Kidney (tissue), 13 donors: ENCODE measurements at regions not wholly inside any gene's neighbourhood (a gene's known extent, or its start where the extent isn't known, plus 50 kb on each side); places are given as distances from the start of the nearest gene placed in this dataset.

Experiments used
- DNase-seq, 5 donors: peaks; one replicate each; pipeline ENCODE4 v3.0.0-alpha.2; 2013 to 2020
- FAIRE-seq: peaks from 2 replicates; lab custom pipeline; 2012; peaks lifted over from hg19 to GRCh38; lab: Jason Lieb, UNC
- H3K27ac ChIP-seq, 2 donors: one replicate each; pipeline ENCODE4 v1.7.0; 2013; ENCODE audit warnings: low read depth in 2 of 2, low read length in 2 of 2, inconsistent platforms in 1 of 2
- H3K27me3 ChIP-seq: one replicate; pipeline ENCODE4 v1.7.1; 2013; ENCODE audit warnings: low read length, inconsistent platforms; ENCODE audit not compliant: control insufficient read depth, insufficient read depth
- H3K36me3 ChIP-seq, 3 donors: one replicate each; pipeline versions ENCODE4 v1.7.0 to v1.7.1; 2013; ENCODE audit warnings: low read length in 3 of 3, control low read depth in 1 of 3, inconsistent platforms in 1 of 3; ENCODE audit not compliant: insufficient read depth in 3 of 3, control insufficient read depth in 2 of 3
- H3K4me1 ChIP-seq, 3 donors: one replicate each; pipeline versions ENCODE4 v1.7.0 to v1.7.1; 2013; ENCODE audit warnings: low read length in 3 of 3, inconsistent platforms in 1 of 3, low read depth in 1 of 3; ENCODE audit not compliant: control insufficient read depth in 2 of 3, insufficient read depth in 2 of 3
- H3K4me3 ChIP-seq, 3 donors: one replicate each; pipeline versions ENCODE4 v1.7.0 to v1.8.1; 2013; ENCODE audit warnings: low read length in 3 of 3, control low read depth in 1 of 3, inconsistent platforms in 1 of 3
- H3K9ac ChIP-seq, 3 donors: one replicate each; pipeline versions ENCODE4 v1.7.0 to v1.7.1; 2013; ENCODE audit warnings: low read length in 3 of 3, control low read depth in 1 of 3, inconsistent platforms in 1 of 3
- H3K9me3 ChIP-seq, 3 donors: one replicate each; pipeline versions ENCODE4 v1.7.0 to v1.7.1; 2013; ENCODE audit warnings: low read length in 3 of 3, control low read depth in 1 of 3, inconsistent platforms in 1 of 3; ENCODE audit not compliant: control insufficient read depth in 2 of 3, insufficient read depth in 1 of 3
- intact Hi-C: fragments of 100-400 bp; cut with DNase I; formaldehyde crosslinking; loops from one replicate; pipeline ENCODE4 v1.11.1; 2022
- TF ChIP-seq, protein P1 (sequence below): IDR thresholded peaks from 3 replicates; pipeline ENCODE4 v1.5.1; 2012; ENCODE audit warnings: mild to moderate bottlenecking, moderate library complexity, borderline replicate concordance; ENCODE audit not compliant: insufficient read depth; ENCODE audit errors: extremely low read depth
- donor health status: control.
- donor health status: control.
- donor health status: control.
- donor health status: control.
- donor health status: control.
- donor health status: DM: yes; HTN: yes; CAD: no.
- donor health status: Normal renal cell carcinoma (clear cell type).

DNA sequence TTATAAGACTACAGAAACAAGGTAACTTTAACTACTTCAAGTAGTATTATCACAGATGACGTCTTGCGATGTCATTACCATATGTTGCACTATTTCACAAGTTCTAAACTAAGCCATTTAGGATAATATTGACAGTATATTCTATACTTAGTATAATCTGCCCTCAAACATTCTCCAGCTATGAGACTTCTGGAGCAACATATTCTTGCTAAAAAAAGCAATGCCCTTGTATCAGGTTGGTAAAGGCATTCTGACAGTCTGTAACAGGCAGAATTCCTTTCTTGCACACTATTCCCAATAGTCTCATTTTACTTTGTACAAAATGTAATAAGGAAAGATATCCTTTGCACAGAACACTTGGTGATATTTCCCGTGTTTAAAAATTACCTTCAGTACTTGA lies 694.8 kb upstream of the PKDCC start:
- no peak for DNase-seq
- H3K9ac ChIP-seq = no peak overlapping the region
- intact Hi-C loops = no loop called here
- TF ChIP-seq, protein P1, sequence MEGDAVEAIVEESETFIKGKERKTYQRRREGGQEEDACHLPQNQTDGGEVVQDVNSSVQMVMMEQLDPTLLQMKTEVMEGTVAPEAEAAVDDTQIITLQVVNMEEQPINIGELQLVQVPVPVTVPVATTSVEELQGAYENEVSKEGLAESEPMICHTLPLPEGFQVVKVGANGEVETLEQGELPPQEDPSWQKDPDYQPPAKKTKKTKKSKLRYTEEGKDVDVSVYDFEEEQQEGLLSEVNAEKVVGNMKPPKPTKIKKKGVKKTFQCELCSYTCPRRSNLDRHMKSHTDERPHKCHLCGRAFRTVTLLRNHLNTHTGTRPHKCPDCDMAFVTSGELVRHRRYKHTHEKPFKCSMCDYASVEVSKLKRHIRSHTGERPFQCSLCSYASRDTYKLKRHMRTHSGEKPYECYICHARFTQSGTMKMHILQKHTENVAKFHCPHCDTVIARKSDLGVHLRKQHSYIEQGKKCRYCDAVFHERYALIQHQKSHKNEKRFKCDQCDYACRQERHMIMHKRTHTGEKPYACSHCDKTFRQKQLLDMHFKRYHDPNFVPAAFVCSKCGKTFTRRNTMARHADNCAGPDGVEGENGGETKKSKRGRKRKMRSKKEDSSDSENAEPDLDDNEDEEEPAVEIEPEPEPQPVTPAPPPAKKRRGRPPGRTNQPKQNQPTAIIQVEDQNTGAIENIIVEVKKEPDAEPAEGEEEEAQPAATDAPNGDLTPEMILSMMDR = no peak
- H3K4me1 ChIP-seq = no peaks in the 10 kb centered on the region
- no peak for FAIRE-seq
- no peak overlapping the region for H3K27ac ChIP-seq
- no peak overlapping the region for H3K4me3 ChIP-seq
- H3K9me3 ChIP-seq = no peaks in the 10 kb centered on the region
- no peaks in the 10 kb centered on the region for H3K36me3 ChIP-seq
- H3K27me3 ChIP-seq = no peaks in the 10 kb centered on the region

DNA sequence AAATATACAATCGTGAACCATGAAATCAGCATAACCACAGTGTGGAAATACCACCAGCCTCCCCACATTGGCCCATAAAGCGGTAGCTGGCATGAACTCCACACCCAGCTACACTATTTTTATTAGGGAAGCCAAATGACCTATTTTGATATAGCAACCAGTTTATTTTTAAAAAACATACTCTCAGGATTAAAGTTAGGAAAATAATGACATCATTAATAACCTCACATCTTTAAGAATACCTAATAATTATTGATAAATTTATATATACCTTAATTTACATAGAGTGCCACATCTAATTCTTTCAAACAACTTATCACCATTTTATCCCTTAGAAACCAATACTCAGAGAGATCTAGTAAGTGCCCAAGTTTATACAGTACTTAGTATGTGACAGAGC lies 692.0 kb upstream of the PKDCC start:
- Histone ChIP-seq H3K9ac (no peak overlapping the region), H3K4me1 (no peaks in the 10 kb centered on the region), H3K27ac (no peak overlapping the region), H3K9me3 (no peaks in the 10 kb centered on the region), H3K27me3 (no peaks in the 10 kb centered on the region), H3K4me3 (no peak overlapping the region), H3K36me3 (no peaks in the 10 kb centered on the region)
- TF ChIP-seq, protein P1 = no peak
- FAIRE-seq (no peak), DNase-seq (no peak)
- intact Hi-C loops = no loop called here

DNA sequence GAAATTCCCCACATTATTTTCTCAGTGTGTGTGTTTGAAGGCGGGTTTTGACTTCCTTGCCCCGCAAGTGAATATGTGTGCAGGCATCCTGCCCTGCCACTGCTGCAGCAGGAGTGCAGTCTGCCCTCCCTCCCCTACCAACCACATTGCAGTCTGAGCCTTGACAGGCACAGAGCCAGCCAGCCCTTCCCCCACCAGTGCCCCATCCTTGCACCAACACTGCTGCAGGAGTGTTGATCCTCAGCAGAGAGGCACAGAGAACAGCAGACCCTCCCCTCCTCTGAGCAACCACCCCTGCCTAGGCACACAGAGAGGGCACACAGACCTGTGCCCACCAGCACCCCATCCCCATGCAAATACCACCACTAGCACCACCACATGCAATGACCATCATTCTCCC lies 683.0 kb upstream of the PKDCC start:
- no peaks in the 10 kb centered on the region for H3K27me3 ChIP-seq
- H3K4me3 ChIP-seq = no peak overlapping the region
- DNase-seq = no peak
- intact Hi-C loops = no loop called here
- no peak overlapping the region for H3K27ac ChIP-seq
- no peaks in the 10 kb centered on the region for H3K4me1 ChIP-seq
- H3K9ac ChIP-seq = no peak overlapping the region
- TF ChIP-seq, protein P1 = no peak
- H3K36me3 ChIP-seq = no peaks in the 10 kb centered on the region
- peaks cover 0 to 8% (median 5%) of the 10 kb centered on the region in 3 donors for H3K9me3 ChIP-seq
- FAIRE-seq = no peak

DNA sequence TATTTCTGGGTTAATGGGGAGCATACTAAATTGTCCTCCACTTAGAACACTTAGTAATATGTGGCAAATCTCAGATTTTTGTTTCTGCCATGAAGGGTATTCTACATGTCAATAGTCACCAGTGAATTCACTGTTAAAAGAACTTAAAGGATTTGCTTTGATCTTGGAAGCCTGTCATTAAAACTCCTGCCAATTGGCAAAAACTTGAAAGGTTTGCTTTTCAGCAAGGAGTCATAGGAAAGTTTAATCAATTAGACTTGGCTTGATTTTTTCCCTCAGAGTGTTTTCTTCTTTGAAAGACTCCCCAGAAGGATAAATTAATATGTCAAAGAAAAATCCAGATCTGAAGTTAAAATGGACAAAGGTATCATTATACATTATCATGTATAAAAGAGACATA lies 671.9 kb upstream of the PKDCC start:
- H3K4me3 ChIP-seq = no peak overlapping the region
- no peak overlapping the region for H3K9ac ChIP-seq
- no peak for DNase-seq
- H3K27ac ChIP-seq = no peak overlapping the region
- TF ChIP-seq, protein P1 = no peak
- no peak for FAIRE-seq
- intact Hi-C loops = no loop called here
- H3K9me3 ChIP-seq = peaks cover 0 to 2% (median 0%) of the 10 kb centered on the region in 3 donors
- H3K4me1 ChIP-seq = peaks cover 0 to 3% (median 0%) of the 10 kb centered on the region in 3 donors
- no peaks in the 10 kb centered on the region for H3K36me3 ChIP-seq
- no peaks in the 10 kb centered on the region for H3K27me3 ChIP-seq
